Fibroblast of lung (primary cell): ENCODE measurements at regions not wholly inside any gene's neighbourhood (a gene's known extent, or its start where the extent isn't known, plus 50 kb on each side); places are given as distances from the start of the nearest gene placed in this dataset.
"Not testable (repeated sequence)": the region's sequence is repeated elsewhere in the genome, so short reads cannot be mapped to it uniquely, and the experiment has no call there.

ENCODE experiments used
- DNase-seq, 2 donors: peaks; one replicate each; pipeline versions ENCODE4 v3.0.0 to v3.0.0-alpha.2; 2010; ENCODE audit warnings: low read depth in 2 of 2
- H2AFZ ChIP-seq: 2 replicates; pipeline ENCODE4 v1.5.1; 2012; ENCODE audit warnings: low read length, control low read depth, inconsistent platforms
- H3K27ac ChIP-seq: 2 replicates; pipeline ENCODE4 v1.5.1; 2011; ENCODE audit warnings: low read length, control low read depth; ENCODE audit not compliant: insufficient read depth
- H3K27me3 ChIP-seq: 2 replicates; pipeline ENCODE4 v1.5.1; 2011; ENCODE audit warnings: mild to moderate bottlenecking, low read length; ENCODE audit not compliant: control insufficient read depth, insufficient read depth
- H3K36me3 ChIP-seq: 2 replicates; pipeline ENCODE4 v1.5.1; 2011; ENCODE audit warnings: low read length; ENCODE audit not compliant: control insufficient read depth, insufficient read depth
- H3K4me1 ChIP-seq: 2 replicates; pipeline ENCODE4 v1.5.1; 2011; ENCODE audit warnings: low read length; ENCODE audit not compliant: control insufficient read depth, insufficient read depth; ENCODE audit errors: extremely low read depth
- H3K4me2 ChIP-seq: 2 replicates; pipeline ENCODE4 v1.5.1; 2011; ENCODE audit warnings: low read length, control low read depth; ENCODE audit not compliant: insufficient read depth; ENCODE audit errors: extremely low read depth
- H3K4me3 ChIP-seq, 4 experiments: fragments of 200-600 bp in 1 of 4; sonication (generic) in 1 of 4; replicated peaks in 1 of 4; 2 replicates each; pipeline ENCODE4 v1.5.1; 2011 to 2016; ENCODE audit warnings: low read length in 4 of 4, low read depth in 3 of 4, mild to moderate bottlenecking in 3 of 4, control low read depth in 2 of 4, inconsistent platforms in 1 of 4, mixed read lengths in 1 of 4; ENCODE audit not compliant: insufficient read depth in 1 of 4; ENCODE audit errors: control extremely low read depth in 1 of 4
- H3K79me2 ChIP-seq: 2 replicates; pipeline ENCODE4 v1.5.1; 2012; ENCODE audit warnings: mild to moderate bottlenecking, low read length, inconsistent platforms; ENCODE audit not compliant: control insufficient read depth, insufficient read depth
- H3K9ac ChIP-seq: 2 replicates; pipeline ENCODE4 v1.5.1; 2011; ENCODE audit warnings: mild to moderate bottlenecking, low read length, control low read depth; ENCODE audit not compliant: insufficient read depth
- H3K9me3 ChIP-seq: 2 replicates; pipeline ENCODE4 v1.5.1; 2012; ENCODE audit warnings: low read depth, low read length; ENCODE audit not compliant: control insufficient read depth, insufficient read depth
- H4K20me1 ChIP-seq: 2 replicates; pipeline ENCODE4 v1.5.1; 2011; ENCODE audit warnings: low read length; ENCODE audit not compliant: control insufficient read depth, insufficient read depth; ENCODE audit errors: extremely low read depth
- EZH2 ChIP-seq: IDR thresholded peaks from 2 replicates; pipeline ENCODE4 v1.5.1; 2012; ENCODE audit warnings: low read length, control low read depth, mild to moderate bottlenecking; ENCODE audit errors: missing control alignments
- TF ChIP-seq, protein P1 (sequence below), 2 donors: IDR thresholded peaks in 1 of 2; conservative IDR thresholded peaks in 1 of 2; 1 replicate in 1 of 2; 2 replicates in 1 of 2; pipeline ENCODE4 v1.5.1; 2011 to 2012; ENCODE audit warnings: low read length in 2 of 2, control low read depth in 1 of 2, inconsistent platforms in 1 of 2, low read depth in 1 of 2, mild to moderate bottlenecking in 1 of 2

DNA sequence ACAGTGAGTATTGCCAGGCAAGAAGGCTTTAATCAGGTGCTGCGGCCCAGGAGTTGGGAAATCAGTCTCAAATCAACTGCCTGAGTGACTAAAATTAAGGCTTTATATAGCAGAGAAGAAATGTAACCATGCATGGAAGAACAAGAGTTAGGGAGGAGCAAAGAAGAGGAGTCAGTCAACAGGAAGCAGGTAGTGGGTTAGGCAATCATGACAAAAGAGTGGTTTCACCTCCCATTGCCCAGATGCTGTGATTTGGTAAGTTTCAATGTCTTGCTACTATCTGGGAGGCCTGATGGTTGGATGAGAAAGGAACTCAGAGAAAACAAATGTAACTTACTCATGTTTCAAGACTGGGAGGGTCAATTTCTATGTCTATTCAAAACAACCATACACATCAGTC is 998.3 kb downstream of the GATA3 start:
- Histone ChIP-seq H3K79me2 (no peaks in the 10 kb centered on the region), H3K9me3 (no peaks in the 10 kb centered on the region), H3K36me3 (no peaks in the 10 kb centered on the region), H3K9ac (no peak overlapping the region), H3K4me1 (no peaks in the 10 kb centered on the region), H4K20me1 (no peaks in the 10 kb centered on the region), H3K4me3 (no peak overlapping the region), H3K27ac (no peak overlapping the region), H3K4me2 (no peak overlapping the region), H3K27me3 (no peaks in the 10 kb centered on the region), H2AFZ (no peak overlapping the region)
- TF ChIP-seq, protein P1, sequence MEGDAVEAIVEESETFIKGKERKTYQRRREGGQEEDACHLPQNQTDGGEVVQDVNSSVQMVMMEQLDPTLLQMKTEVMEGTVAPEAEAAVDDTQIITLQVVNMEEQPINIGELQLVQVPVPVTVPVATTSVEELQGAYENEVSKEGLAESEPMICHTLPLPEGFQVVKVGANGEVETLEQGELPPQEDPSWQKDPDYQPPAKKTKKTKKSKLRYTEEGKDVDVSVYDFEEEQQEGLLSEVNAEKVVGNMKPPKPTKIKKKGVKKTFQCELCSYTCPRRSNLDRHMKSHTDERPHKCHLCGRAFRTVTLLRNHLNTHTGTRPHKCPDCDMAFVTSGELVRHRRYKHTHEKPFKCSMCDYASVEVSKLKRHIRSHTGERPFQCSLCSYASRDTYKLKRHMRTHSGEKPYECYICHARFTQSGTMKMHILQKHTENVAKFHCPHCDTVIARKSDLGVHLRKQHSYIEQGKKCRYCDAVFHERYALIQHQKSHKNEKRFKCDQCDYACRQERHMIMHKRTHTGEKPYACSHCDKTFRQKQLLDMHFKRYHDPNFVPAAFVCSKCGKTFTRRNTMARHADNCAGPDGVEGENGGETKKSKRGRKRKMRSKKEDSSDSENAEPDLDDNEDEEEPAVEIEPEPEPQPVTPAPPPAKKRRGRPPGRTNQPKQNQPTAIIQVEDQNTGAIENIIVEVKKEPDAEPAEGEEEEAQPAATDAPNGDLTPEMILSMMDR (conservative IDR thresholded peaks at IDR 0.05 in 1 of 2, IDR thresholded peaks at IDR 0.05 in 1 of 2; ENCODE audit: low read depth in 1 of 2, low read length in 2 of 2): no peak
- no peak for TF ChIP-seq EZH2
- DNase-seq: no peak

DNA sequence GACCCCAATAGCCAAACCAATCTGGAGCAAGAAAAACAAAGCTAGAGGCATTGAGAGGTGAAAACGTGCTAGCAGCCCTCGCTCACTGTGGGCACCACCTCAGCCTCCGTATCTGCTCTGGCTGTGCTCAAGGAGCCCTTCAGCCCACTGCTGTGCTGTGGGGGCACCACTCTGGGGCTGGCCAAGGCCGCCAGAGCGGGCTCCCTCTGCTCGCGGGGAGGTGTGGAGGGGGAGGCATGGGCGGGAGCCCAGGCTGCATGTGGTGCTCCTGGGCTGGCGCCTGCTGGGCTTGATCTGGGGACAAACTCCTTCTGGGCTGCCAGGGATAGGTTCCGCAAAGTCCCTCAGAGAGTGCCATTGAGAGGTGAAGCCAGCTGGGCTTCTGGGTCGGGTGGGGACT is 1002.0 kb downstream of the GATA3 start:
- Histone ChIP-seq H3K4me2 (no peak overlapping the region), H3K9me3 (no peaks in the 10 kb centered on the region), H2AFZ (no peak overlapping the region), H3K9ac (no peak overlapping the region), H3K79me2 (no peaks in the 10 kb centered on the region), H4K20me1 (no peaks in the 10 kb centered on the region), H3K4me3 (no peak overlapping the region), H3K27ac (no peak overlapping the region), H3K36me3 (no peaks in the 10 kb centered on the region), H3K27me3 (no peaks in the 10 kb centered on the region), H3K4me1 (no peaks in the 10 kb centered on the region)
- TF ChIP-seq, protein P1 (conservative IDR thresholded peaks at IDR 0.05 in 1 of 2, IDR thresholded peaks at IDR 0.05 in 1 of 2; ENCODE audit: low read depth in 1 of 2, low read length in 2 of 2): no peak
- TF ChIP-seq EZH2: no peak
- DNase-seq: no peak

DNA sequence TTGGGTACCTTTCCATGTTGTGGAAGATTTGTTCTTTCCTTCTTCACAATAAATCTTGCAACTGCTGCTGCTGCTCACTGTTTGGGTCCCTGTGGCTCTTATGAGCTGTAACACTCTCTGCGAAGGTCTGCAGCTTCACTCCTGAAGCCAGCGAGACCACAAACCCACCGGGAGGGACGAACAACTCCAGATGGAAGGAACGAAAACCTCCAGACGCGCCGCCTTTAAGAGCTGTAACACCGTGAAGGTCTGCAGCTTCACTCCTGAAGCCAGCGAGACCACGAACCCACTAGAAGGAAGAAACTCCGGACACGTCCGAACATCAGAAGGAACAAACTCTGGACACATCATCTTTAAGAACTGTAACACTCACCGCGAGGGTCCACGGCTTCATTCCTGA is 1002.8 kb downstream of the GATA3 start:
- not testable (repeated sequence) for H3K4me1 ChIP-seq, H3K4me3 ChIP-seq, H2AFZ ChIP-seq, H4K20me1 ChIP-seq, H3K9me3 ChIP-seq, H3K9ac ChIP-seq, DNase-seq, H3K36me3 ChIP-seq, H3K27ac ChIP-seq, H3K27me3 ChIP-seq, H3K79me2 ChIP-seq, H3K4me2 ChIP-seq

DNA sequence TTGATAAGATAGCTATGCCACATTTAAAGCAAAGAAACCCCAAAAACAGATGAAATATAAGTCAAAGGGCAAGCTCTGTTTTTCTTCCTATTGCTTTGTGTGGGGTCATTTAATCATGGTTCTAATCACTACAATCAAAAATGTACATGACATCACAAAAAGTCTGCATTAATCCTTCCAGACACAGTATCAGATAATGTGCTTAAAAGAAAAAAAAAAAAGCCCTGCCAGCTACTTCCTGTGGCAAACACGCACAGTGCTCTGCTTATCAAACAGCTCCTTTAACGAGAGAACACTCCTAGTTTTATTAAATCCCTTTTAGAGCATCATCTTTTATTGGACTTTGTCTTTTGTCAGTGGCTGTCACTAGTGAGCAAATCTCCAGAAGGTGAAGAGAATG is 1005.8 kb downstream of the GATA3 start:
- no peaks in the 10 kb centered on the region for H3K9me3 ChIP-seq
- no peak overlapping the region for H3K4me3 ChIP-seq
- H3K9ac ChIP-seq: no peak overlapping the region
- H3K4me1 ChIP-seq: no peaks in the 10 kb centered on the region
- no peak overlapping the region for H3K4me2 ChIP-seq
- H3K36me3 ChIP-seq: no peaks in the 10 kb centered on the region
- DNase-seq: no peak
- H2AFZ ChIP-seq: no peak overlapping the region
- H3K79me2 ChIP-seq: no peaks in the 10 kb centered on the region
- TF ChIP-seq, protein P1 (conservative IDR thresholded peaks at IDR 0.05 in 1 of 2, IDR thresholded peaks at IDR 0.05 in 1 of 2; ENCODE audit: low read depth in 1 of 2, low read length in 2 of 2): no peak
- TF ChIP-seq EZH2: no peak
- no peaks in the 10 kb centered on the region for H4K20me1 ChIP-seq
- H3K27ac ChIP-seq: no peak overlapping the region
- H3K27me3 ChIP-seq: no peaks in the 10 kb centered on the region
